Stimulated activated CD4-positive, alpha-beta T cell treated with anti-CD3 and anti-CD28 coated beads, Interleukin-15, amount 100 ng/mL, for 1 hour (primary cell): ENCODE measurements at regions not wholly inside any gene's neighbourhood (a gene's known extent, or its start where the extent isn't known, plus 50 kb on each side); places are given as distances from the start of the nearest gene placed in this dataset.
"Not testable (repeated sequence)": the region's sequence is repeated elsewhere in the genome, so short reads cannot be mapped to it uniquely, and the experiment has no call there.

Experiments
- DNase-seq, 2 donors: peaks; one replicate each; pipeline ENCODE4 v3.0.0-alpha.2; 2020; ENCODE audit warnings: low read depth in 1 of 2, low spot score in 1 of 2

- not testable (repeated sequence) for DNase-seq
Observed at GRCh38 chr1:149274493-149274892, 171.1 kb upstream of the NBPF9 start.

GRCh38 chr1:149275802-149276201, 172.5 kb upstream of the NBPF9 start:
- DNase-seq = not testable (repeated sequence)

GRCh38 chr1:149276496-149276895, 173.1 kb upstream of the NBPF9 start:
- DNase-seq = not testable (repeated sequence)

- DNase-seq = not testable (repeated sequence)
Observed at GRCh38 chr1:149278156-149278555, 174.8 kb upstream of the NBPF9 start.

GRCh38 chr1:149279015-149279414, 175.7 kb upstream of the NBPF9 start:
- not testable (repeated sequence) for DNase-seq

- DNase-seq = not testable (repeated sequence)
Observed at GRCh38 chr1:149279512-149279911, 176.2 kb upstream of the NBPF9 start.

GRCh38 chr1:149284773-149285172, 181.4 kb upstream of the NBPF9 start:
- DNase-seq = not testable (repeated sequence)

- not testable (repeated sequence) for DNase-seq
Observed at GRCh38 chr1:149285205-149285604, 181.9 kb upstream of the NBPF9 start.

GRCh38 chr1:149285638-149286037, 182.3 kb upstream of the NBPF9 start:
- DNase-seq = peak; percentile 1 to 11

- DNase-seq = not testable (repeated sequence)
Observed at GRCh38 chr1:149288580-149288979, 185.2 kb upstream of the NBPF9 start.

- DNase-seq = not testable (repeated sequence)
Observed at GRCh38 chr1:149300478-149301218, 174.2 kb upstream of the NBPF19 start.

- DNase-seq = not testable (repeated sequence)
Observed at GRCh38 chr1:149301282-149301681, 173.6 kb upstream of the NBPF19 start.

GRCh38 chr1:149304796-149305195, 170.0 kb upstream of the NBPF19 start:
- not testable (repeated sequence) for DNase-seq

GRCh38 chr1:149307640-149308039, 167.2 kb upstream of the NBPF19 start:
- not testable (repeated sequence) for DNase-seq

GRCh38 chr1:149314921-149315320, 159.9 kb upstream of the NBPF19 start:
- not testable (repeated sequence) for DNase-seq

- not testable (repeated sequence) for DNase-seq
Observed at GRCh38 chr1:149320971-149321731, 153.7 kb upstream of the NBPF19 start.

- DNase-seq = not testable (repeated sequence)
Observed at GRCh38 chr1:149321732-149322016, 153.2 kb upstream of the NBPF19 start.

GRCh38 chr1:149330081-149330335, 144.8 kb upstream of the NBPF19 start:
- not testable (repeated sequence) for DNase-seq

GRCh38 chr1:149336082-149336481, 138.8 kb upstream of the NBPF19 start:
- not testable (repeated sequence) for DNase-seq

GRCh38 chr1:149338221-149338691, 136.6 kb upstream of the NBPF19 start:
- not testable (repeated sequence) for DNase-seq

GRCh38 chr1:149338698-149339097, 136.1 kb upstream of the NBPF19 start:
- not testable (repeated sequence) for DNase-seq

- not testable (repeated sequence) for DNase-seq
Observed at GRCh38 chr1:149349448-149349847, 125.4 kb upstream of the NBPF19 start.
